NT2/D1 (cell line): ENCODE measurements at regions not wholly inside any gene's neighbourhood (a gene's known extent, or its start where the extent isn't known, plus 50 kb on each side); places are given as distances from the start of the nearest gene placed in this dataset.

Source experiments
- SUZ12 ChIP-seq: IDR thresholded peaks from 2 replicates; pipeline ENCODE4 v1.6.1; 2011; ENCODE audit not compliant: insufficient read length, insufficient read depth; ENCODE audit errors: extremely low read depth
- YY1 ChIP-seq: IDR thresholded peaks from 2 replicates; pipeline ENCODE4 v1.6.1; 2011; ENCODE audit not compliant: insufficient read length, insufficient read depth
- ZNF274 ChIP-seq: IDR thresholded peaks from 2 replicates; pipeline ENCODE4 v1.6.1; 2011; ENCODE audit warnings: mild to moderate bottlenecking, low read depth, low read length

GRCh38 chr19:30160426-30160825, 211.8 kb upstream of the ZNF536 start:
- TF ChIP-seq YY1 (no peak), ZNF274 (no peak), SUZ12 (no peak)
